H1 (cell line): ENCODE measurements at regions not wholly inside any gene's neighbourhood (a gene's known extent, or its start where the extent isn't known, plus 50 kb on each side); places are given as distances from the start of the nearest gene placed in this dataset.
A peak's percentile ranks its signal among the peaks of the same experiment; 100 is the strongest.

Experiments
- CTCF ChIA-PET: fragments of 300-600 bp; sonication (Branson Sonifier 250); formaldehyde crosslinking; loops from one replicate; lab custom pipeline; 2021; ENCODE audit not compliant: partially characterized antibody; lab: Charles Lee
- POLR2A ChIA-PET: fragments of 300-600 bp; sonication (Branson Sonifier 250); formaldehyde crosslinking; loops from one replicate; lab custom pipeline; 2021; ENCODE audit warnings: inconsistent platforms; ENCODE audit not compliant: partially characterized antibody; lab: Charles Lee
- DNase-seq, 2 experiments: peaks; one replicate each; pipeline versions ENCODE4 v3.0.0 to v3.0.0-alpha.2; 2010 to 2022; ENCODE audit warnings: low spot score in 2 of 2, low read depth in 1 of 2, mixed read lengths in 1 of 2
- FAIRE-seq: peaks from 2 replicates; lab custom pipeline; 2011; peaks lifted over from hg19 to GRCh38; lab: Jason Lieb, UNC
- H2AFZ ChIP-seq: 2 replicates; pipeline ENCODE4 v1.8.1; 2012; ENCODE audit warnings: low read length, inconsistent platforms
- H2AK5ac ChIP-seq: 2 replicates; pipeline ENCODE4 v1.6.1; 2013; ENCODE audit warnings: low read depth, low read length
- H2BK120ac ChIP-seq: replicated peaks from 2 replicates; pipeline ENCODE3; 2013; ENCODE audit warnings: low read depth, low read length, inconsistent platforms
- H2BK12ac ChIP-seq: 2 replicates; pipeline ENCODE4 v1.6.1; 2013; ENCODE audit warnings: low read depth, low read length
- H2BK15ac ChIP-seq: 2 replicates; pipeline ENCODE4 v1.6.1; 2013; ENCODE audit warnings: low read length
- H2BK20ac ChIP-seq: 2 replicates; pipeline ENCODE4 v1.6.1; 2013; ENCODE audit warnings: low read length
- H2BK5ac ChIP-seq: 2 replicates; pipeline ENCODE4 v1.6.1; 2013; ENCODE audit warnings: low read depth, low read length
- H3K14ac ChIP-seq: 2 replicates; pipeline ENCODE4 v1.6.1; 2013; ENCODE audit warnings: inconsistent platforms; ENCODE audit not compliant: insufficient read length
- H3K18ac ChIP-seq: 2 replicates; pipeline ENCODE4 v1.6.1; 2013; ENCODE audit warnings: low read length; ENCODE audit errors: extremely low read depth
- H3K23ac ChIP-seq: 2 replicates; pipeline ENCODE4 v1.6.1; 2013; ENCODE audit warnings: inconsistent platforms; ENCODE audit not compliant: insufficient read length
- H3K23me2 ChIP-seq: 2 replicates; pipeline ENCODE4 v1.6.1; 2013; ENCODE audit warnings: low read depth, low read length
- H3K27ac ChIP-seq: 2 replicates; pipeline ENCODE4 v1.6.1; 2011; ENCODE audit warnings: low read depth, low read length, inconsistent platforms
- H3K27me3 ChIP-seq, 4 experiments: replicated peaks in 1 of 4; 1 replicate in 1 of 4; 2 replicates in 3 of 4; pipeline versions ENCODE4 v1.6.1 to v1.8.1; 2011 to 2013; ENCODE audit warnings: low read length in 3 of 4, mild to moderate bottlenecking in 3 of 4, inconsistent platforms in 2 of 4, mixed read lengths in 2 of 4, moderate library complexity in 1 of 4; ENCODE audit not compliant: control insufficient read depth in 3 of 4, insufficient read depth in 3 of 4; ENCODE audit errors: extremely low read depth in 1 of 4
- H3K36me3 ChIP-seq, 4 experiments: 2 replicates each; pipeline versions ENCODE4 v1.6.1 to v1.8.1; 2011 to 2013; ENCODE audit warnings: mild to moderate bottlenecking in 4 of 4, low read length in 3 of 4, moderate library complexity in 2 of 4, control low read depth in 1 of 4, inconsistent platforms in 1 of 4; ENCODE audit not compliant: insufficient read depth in 4 of 4, control insufficient read depth in 2 of 4
- H3K4ac ChIP-seq: replicated peaks from 2 replicates; pipeline ENCODE3; 2013; ENCODE audit warnings: low read length, low read depth, mixed read lengths, inconsistent platforms; ENCODE audit not compliant: insufficient read length
- H3K4me1 ChIP-seq, 4 experiments: replicated peaks in 1 of 4; 1 replicate in 1 of 4; 2 replicates in 3 of 4; pipeline versions ENCODE4 v1.6.1 to v1.8.1; 2011 to 2013; ENCODE audit warnings: low read length in 3 of 4, inconsistent platforms in 2 of 4, mixed read lengths in 1 of 4; ENCODE audit not compliant: insufficient read depth in 4 of 4, control insufficient read depth in 3 of 4
- H3K4me2 ChIP-seq, 2 experiments: 2 replicates each; pipeline versions ENCODE4 v1.6.1 to v1.8.1; 2011 to 2013; ENCODE audit warnings: low read depth in 2 of 2, low read length in 2 of 2, control low read depth in 1 of 2, inconsistent platforms in 1 of 2, mild to moderate bottlenecking in 1 of 2; ENCODE audit not compliant: insufficient read depth in 1 of 2
- H3K4me3 ChIP-seq, 4 experiments: fragments of 200-600, 300-600 bp in 1 of 4; sonication (generic), shearing (Covaris generic), sonication (Bioruptor Twin) in 1 of 4; 2 replicates each; pipeline versions ENCODE4 v1.5.1 to v1.8.1; 2011 to 2016; ENCODE audit warnings: low read length in 4 of 4, low read depth in 3 of 4, control low read depth in 2 of 4, inconsistent platforms in 2 of 4, mild to moderate bottlenecking in 2 of 4, mixed read lengths in 1 of 4, moderate library complexity in 1 of 4; ENCODE audit not compliant: insufficient read depth in 2 of 4; ENCODE audit errors: extremely low read depth in 1 of 4
- H3K56ac ChIP-seq: replicated peaks from 2 replicates; pipeline ENCODE3; 2013; ENCODE audit warnings: low read depth, mild to moderate bottlenecking, mixed read lengths, low read length, inconsistent platforms; ENCODE audit not compliant: insufficient read length
- H3K79me1 ChIP-seq: 2 replicates; pipeline ENCODE4 v1.6.1; 2013; ENCODE audit warnings: low read depth, low read length, control low read depth
- H3K79me2 ChIP-seq, 2 experiments: 2 replicates each; pipeline versions ENCODE4 v1.6.1 to v1.8.1; 2012 to 2013; ENCODE audit warnings: low read length in 2 of 2, mild to moderate bottlenecking in 2 of 2, inconsistent platforms in 1 of 2; ENCODE audit not compliant: insufficient read depth in 2 of 2, control insufficient read depth in 1 of 2
- H3K9ac ChIP-seq, 4 experiments: replicated peaks in 1 of 4; 1 replicate in 1 of 4; 2 replicates in 3 of 4; pipeline versions ENCODE4 v1.6.1 to v1.8.1; 2011 to 2013; ENCODE audit warnings: low read depth in 3 of 4, low read length in 3 of 4, control low read depth in 2 of 4, mild to moderate bottlenecking in 2 of 4, moderate library complexity in 2 of 4, inconsistent platforms in 1 of 4; ENCODE audit errors: extremely low read depth in 1 of 4
- H3K9me3 ChIP-seq, 2 experiments: 2 replicates each; pipeline versions ENCODE4 v1.6.1 to v1.8.1; 2012 to 2013; ENCODE audit warnings: mild to moderate bottlenecking in 2 of 2, moderate library complexity in 2 of 2, control low read depth in 1 of 2, inconsistent platforms in 1 of 2, low read depth in 1 of 2, low read length in 1 of 2, mixed read lengths in 1 of 2; ENCODE audit not compliant: insufficient read depth in 2 of 2
- H4K20me1 ChIP-seq, 2 experiments: replicated peaks in 1 of 2; 2 replicates each; pipeline versions ENCODE3 to v1.8.1; 2011 to 2013; ENCODE audit warnings: inconsistent platforms in 2 of 2, low read length in 2 of 2, mild to moderate bottlenecking in 1 of 2; ENCODE audit not compliant: insufficient read depth in 2 of 2, control insufficient read depth in 1 of 2
- H4K5ac ChIP-seq: 2 replicates; pipeline ENCODE4 v1.6.1; 2013; ENCODE audit warnings: low read length, low read depth, mixed read lengths, inconsistent platforms; ENCODE audit not compliant: insufficient read length
- H4K8ac ChIP-seq: 2 replicates; pipeline ENCODE4 v1.8.0; 2013; ENCODE audit warnings: mild to moderate bottlenecking, moderate library complexity, low read length, inconsistent platforms; ENCODE audit not compliant: insufficient read depth; ENCODE audit errors: extremely low read depth
- H4K91ac ChIP-seq: replicated peaks from 2 replicates; pipeline ENCODE3; 2013; ENCODE audit warnings: low read length, mixed read lengths, inconsistent platforms; ENCODE audit not compliant: insufficient read length
- ASH2L ChIP-seq: fragments of 200-600, 300-600 bp; sonication (generic); IDR thresholded peaks from one replicate; pipeline ENCODE4 v1.7.1; 2017; ENCODE audit warnings: low read length
- ATF3 ChIP-seq: IDR thresholded peaks from 2 replicates; pipeline ENCODE4 v1.6.1; 2011; ENCODE audit warnings: low read depth, mild to moderate bottlenecking, low read length; ENCODE audit not compliant: insufficient read depth
- BCL11A ChIP-seq, 2 experiments: IDR thresholded peaks; one replicate each; pipeline ENCODE4 v1.6.1; 2011; ENCODE audit warnings: low read depth in 2 of 2, low read length in 2 of 2, mild to moderate bottlenecking in 2 of 2
- CBX5 ChIP-seq: fragments of 300-800, 300-1000 bp; sonication (generic); IDR thresholded peaks from 2 replicates; pipeline ENCODE4 v1.7.1; 2016; ENCODE audit warnings: antibody characterized with exemption, low read length, low read depth
- CEBPB ChIP-seq: IDR thresholded peaks from 2 replicates; pipeline ENCODE4 v1.6.1; 2012; ENCODE audit warnings: low read depth, low read length
- EP300 ChIP-seq, 2 experiments: IDR thresholded peaks; 1 replicate in 1 of 2; 2 replicates in 1 of 2; pipeline ENCODE4 v1.6.1; 2011 to 2012; ENCODE audit warnings: low read depth in 2 of 2, low read length in 2 of 2, mild to moderate bottlenecking in 2 of 2, borderline replicate concordance in 1 of 2, inconsistent platforms in 1 of 2, moderate library complexity in 1 of 2
- KDM1A ChIP-seq: fragments of 200-600, 300-600 bp; sonication (generic); IDR thresholded peaks from 2 replicates; pipeline ENCODE4 v1.7.1; 2016; ENCODE audit warnings: mild to moderate bottlenecking, low read length, borderline replicate concordance
- RAD21 ChIP-seq, 2 experiments: IDR thresholded peaks in 1 of 2; conservative IDR thresholded peaks in 1 of 2; 2 replicates each; pipeline ENCODE4 v1.6.1; 2011; ENCODE audit warnings: low read depth in 2 of 2, low read length in 2 of 2, improper control_type of control experiment in 1 of 2, inconsistent platforms in 1 of 2, mild to moderate bottlenecking in 1 of 2, moderate library complexity in 1 of 2
- RBBP5 ChIP-seq: IDR thresholded peaks from 2 replicates; pipeline ENCODE4 v1.7.1; 2012; ENCODE audit warnings: low read depth, mild to moderate bottlenecking, inconsistent platforms, low read length, moderate library complexity, borderline replicate concordance
- SIN3A ChIP-seq, 2 experiments: IDR thresholded peaks in 1 of 2; conservative IDR thresholded peaks in 1 of 2; 2 replicates each; pipeline ENCODE4 v1.6.1; 2011 to 2012; ENCODE audit warnings: low read length in 2 of 2, improper control_type of control experiment in 1 of 2, low read depth in 1 of 2, mild to moderate bottlenecking in 1 of 2
- YY1 ChIP-seq: IDR thresholded peaks from 2 replicates; pipeline ENCODE4 v1.6.1; 2011; ENCODE audit warnings: low read depth, mild to moderate bottlenecking, low read length
- ZNF274 ChIP-seq: IDR thresholded peaks from 2 replicates; pipeline ENCODE4 v1.7.0; 2012; ENCODE audit warnings: low read length, borderline replicate concordance; ENCODE audit errors: extremely low read depth
- WGBS, 2 experiments: shearing (Covaris generic) in 1 of 2; methylation state at CpG; one replicate each; pipeline versions ENCODE4 v1.1.6 to v1.1.7; 2013 to 2015; ENCODE audit warnings: low lambda C conversion rate in 2 of 2, mixed read lengths in 2 of 2, inconsistent platforms in 1 of 2, low coverage in 1 of 2, missing lambda C conversion rate in 1 of 2; ENCODE audit not compliant: insufficient replicate concordance in 2 of 2, insufficient coverage in 1 of 2, insufficient read length in 1 of 2; ENCODE audit errors: extremely low coverage in 1 of 2, missing lambda C conversion rate in 1 of 2; 5-methylcytosine and 5-hydroxymethylcytosine counted together

GRCh38 chr2:46816151-46816845 is 99.3 kb downstream of the MCFD2 start:
- no peak overlapping the region for H3K4me3 ChIP-seq
- H3K9me3 ChIP-seq: no peaks in the 10 kb centered on the region
- TF ChIP-seq BCL11A (IDR thresholded peaks at IDR 0.05; ENCODE audit: low read depth in 2 of 2, low read length in 2 of 2) (no peak), ATF3 (no peak), EP300 (IDR thresholded peaks at IDR 0.05; ENCODE audit: borderline replicate concordance in 1 of 2, low read depth in 2 of 2, low read length in 2 of 2) (no peak), RBBP5 (no peak), CEBPB (no peak), YY1 (no peak), ASH2L (no peak), KDM1A (no peak), SIN3A (conservative IDR thresholded peaks at IDR 0.05 in 1 of 2, IDR thresholded peaks at IDR 0.05 in 1 of 2; ENCODE audit: low read depth in 1 of 2, low read length in 2 of 2) (no peak), CBX5 (no peak), ZNF274 (no peak), RAD21 (IDR thresholded peaks at IDR 0.05 in 1 of 2, conservative IDR thresholded peaks at IDR 0.05 in 1 of 2; ENCODE audit: low read depth in 2 of 2, low read length in 2 of 2) (no peak)

More at GRCh38 chr2:46816151-46816845, 99.3 kb downstream of the MCFD2 start:
- Histone ChIP-seq H3K56ac (no peak overlapping the region), H2AFZ (no peak overlapping the region), H4K20me1 (no peaks in the 10 kb centered on the region), H4K5ac (no peak overlapping the region), H3K18ac (no peak overlapping the region), H2BK20ac (no peak overlapping the region), H3K4me1 (peaks cover 0 to 2% (median 0%) of the 10 kb centered on the region in 4 experiments; a peak in 2 of 7 replicates), H3K4me2 (no peak overlapping the region), H2BK120ac (no peak overlapping the region), H2BK15ac (no peak overlapping the region), H3K14ac (no peak overlapping the region), H3K27ac (no peak overlapping the region), H2AK5ac (no peak overlapping the region), H3K4ac (no peak overlapping the region), H3K9ac (no peak overlapping the region), H3K23me2 (no peaks in the 10 kb centered on the region), H2BK5ac (no peak overlapping the region), H3K79me2 (no peaks in the 10 kb centered on the region), H3K27me3 (no peaks in the 10 kb centered on the region), H4K8ac (no peak overlapping the region), H3K23ac (no peak overlapping the region), H2BK12ac (no peak overlapping the region), H3K36me3 (no peaks in the 10 kb centered on the region), H4K91ac (no peak overlapping the region), H3K79me1 (no peaks in the 10 kb centered on the region)
- CTCF ChIA-PET: interaction anchor here (0.7 to 3.2 kb wide), 5 partner anchors 14 to 71 kb away, joined by 3 to 11 read pairs (median 4); no protein-coding TSS in a partner anchor
- FAIRE-seq (no peak), DNase-seq (peak in 1 of 2 experiments; percentile 23)
- 90% methylated on average over 11 of the region's 11 CpGs; no CpG with 5 or more reads in 1 of the 2 experiments for WGBS, 2 experiments
- POLR2A ChIA-PET: no interaction called here
